Activated CD4-positive, alpha-beta T cell treated with anti-CD3 and anti-CD28 coated beads, Interleukin-2, amount 10 ng/mL, durations not matched to agents 24 days and 14 days (primary cell): ENCODE measurements at regions not wholly inside any gene's neighbourhood (a gene's known extent, or its start where the extent isn't known, plus 50 kb on each side); places are given as distances from the start of the nearest gene placed in this dataset.

Experiments used
- DNase-seq: peaks from one replicate; pipeline ENCODE4 v3.0.0; 2022
- H3K27ac Mint-ChIP-seq: one replicate; pipeline ENCODE4 v1.8.0; 2022; ENCODE audit warnings: mild to moderate bottlenecking, mixed read lengths
- H3K27me3 Mint-ChIP-seq: one replicate; pipeline ENCODE4 v1.8.0; 2022; ENCODE audit warnings: mixed read lengths
- H3K36me3 Mint-ChIP-seq: one replicate; pipeline ENCODE4 v1.8.0; 2022; ENCODE audit warnings: low read depth, mild to moderate bottlenecking, mixed read lengths
- H3K4me1 Mint-ChIP-seq: one replicate; pipeline ENCODE4 v1.8.0; 2021; ENCODE audit warnings: mixed read lengths
- H3K4me3 Mint-ChIP-seq: one replicate; pipeline ENCODE4 v1.8.0; 2022; ENCODE audit warnings: mild to moderate bottlenecking, moderate library complexity, mixed read lengths
- H3K9me3 Mint-ChIP-seq: one replicate; pipeline ENCODE4 v1.8.0; 2021; ENCODE audit warnings: mixed read lengths
- intact Hi-C: fragments of 100-400 bp; cut with micrococcal nuclease; formaldehyde crosslinking; loops from one replicate; pipeline ENCODE4 v1.15.1; 2023

DNA sequence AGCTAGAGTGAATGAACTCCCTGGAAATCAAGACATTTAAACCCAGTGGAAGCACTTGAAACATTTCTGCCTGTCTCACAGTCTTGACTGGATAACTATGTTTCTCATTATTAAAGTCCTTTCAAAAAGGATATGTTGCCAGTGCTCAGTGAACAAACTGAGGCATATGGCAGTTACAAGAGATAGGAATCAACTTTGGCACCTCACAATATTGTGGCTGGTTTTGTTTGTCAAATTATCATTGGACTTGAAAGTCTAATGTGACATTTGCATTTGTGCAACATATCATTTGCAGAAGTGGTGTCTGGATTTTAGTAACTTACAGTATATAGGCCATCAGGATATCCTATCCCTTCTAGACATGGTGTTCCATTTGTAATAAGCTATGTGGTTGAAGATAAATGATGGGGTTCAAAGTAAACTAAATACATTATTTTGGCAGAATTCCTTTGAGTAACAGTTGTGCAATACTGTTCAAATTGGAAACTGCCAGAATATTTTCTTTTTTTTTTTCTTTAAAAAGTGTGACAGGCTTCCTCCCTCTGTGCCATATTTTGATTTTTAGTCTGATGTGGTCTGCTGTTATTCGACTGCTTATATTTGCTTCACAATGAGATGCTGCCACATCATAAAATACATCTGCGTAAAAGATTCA is 927.7 kb downstream of the FLRT2 start:
- no peak overlapping the region for H3K4me3 Mint-ChIP-seq
- H3K4me1 Mint-ChIP-seq = no peaks in the 10 kb centered on the region

DNA sequence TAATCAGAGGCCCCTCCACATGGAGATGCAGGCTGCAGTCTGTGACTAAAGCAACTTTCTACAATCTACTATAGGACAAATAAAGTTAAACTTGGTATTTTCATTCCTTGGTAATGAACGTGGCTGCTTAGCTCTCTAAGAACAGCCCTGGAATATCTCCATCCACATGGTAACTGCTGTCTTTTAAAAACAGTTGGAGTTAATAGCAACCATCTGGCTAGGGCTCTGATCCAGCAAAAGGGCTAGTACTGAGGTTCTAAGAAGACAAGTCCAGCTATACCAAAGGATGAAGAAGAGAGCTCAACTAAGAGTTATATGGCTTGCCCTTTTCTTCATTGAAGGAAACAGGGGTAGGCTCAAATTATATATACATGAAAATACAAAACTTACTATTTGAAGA is 920.1 kb downstream of the FLRT2 start:
- Mint-ChIP-seq H3K9me3 (no peaks in the 10 kb centered on the region), H3K4me1 (no peaks in the 10 kb centered on the region), H3K4me3 (no peak overlapping the region), H3K27ac (no peak overlapping the region), H3K36me3 (no peaks in the 10 kb centered on the region), H3K27me3 (no peaks in the 10 kb centered on the region)
- intact Hi-C loops = no loop called here
- no peak for DNase-seq

More for the DNA sequence above, 927.7 kb downstream of the FLRT2 start:
- H3K27me3 Mint-ChIP-seq = no peaks in the 10 kb centered on the region
- intact Hi-C loops = no loop called here
- H3K27ac Mint-ChIP-seq = no peak overlapping the region
- H3K9me3 Mint-ChIP-seq = no peaks in the 10 kb centered on the region
- no peaks in the 10 kb centered on the region for H3K36me3 Mint-ChIP-seq
- DNase-seq = no peak

DNA sequence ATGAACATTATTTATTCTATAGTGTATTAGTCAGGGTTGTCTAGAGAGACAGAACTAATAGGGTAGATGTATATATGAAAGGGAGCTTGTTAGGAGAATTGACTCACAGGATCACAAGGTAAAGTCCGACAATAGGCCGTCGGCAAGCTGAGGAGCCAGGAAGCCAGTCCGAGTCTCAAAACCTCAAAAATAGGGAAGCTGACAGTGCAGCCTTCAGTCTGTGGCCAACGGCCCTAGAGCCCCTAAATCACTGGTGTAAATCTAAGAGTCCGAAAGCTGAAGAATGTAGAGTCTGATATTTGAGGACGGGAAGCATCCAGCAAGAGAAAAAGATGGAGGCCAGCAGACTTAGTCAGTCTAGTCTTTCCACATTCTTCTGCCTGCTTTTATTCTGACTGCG is 912.2 kb downstream of the FLRT2 start:
- intact Hi-C loops = no loop called here
- Mint-ChIP-seq H3K4me3 (no peak overlapping the region), H3K27me3 (no peaks in the 10 kb centered on the region), H3K36me3 (no peaks in the 10 kb centered on the region), H3K27ac (no peak overlapping the region), H3K4me1 (no peaks in the 10 kb centered on the region), H3K9me3 (no peaks in the 10 kb centered on the region)
- no peak for DNase-seq

DNA sequence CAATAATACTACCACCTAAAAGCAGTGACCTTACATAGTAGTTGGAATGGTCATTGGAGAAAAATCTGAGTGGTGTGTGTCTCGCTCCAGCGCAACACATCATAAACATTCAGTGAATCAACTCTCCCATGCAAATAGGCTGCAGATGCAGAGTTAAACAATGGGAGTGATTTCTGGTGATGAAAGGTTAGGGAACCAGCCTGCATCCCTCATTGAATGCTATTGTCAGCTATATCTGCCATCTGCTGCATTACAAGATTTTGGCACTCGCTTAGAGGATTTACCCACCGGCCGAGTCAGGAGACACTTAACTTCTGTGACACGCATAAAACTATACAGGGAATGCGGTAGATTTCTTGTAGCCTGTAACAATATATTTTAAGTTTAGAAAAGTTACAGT is 900.9 kb downstream of the FLRT2 start:
- no peaks in the 10 kb centered on the region for H3K9me3 Mint-ChIP-seq
- H3K4me3 Mint-ChIP-seq = no peak overlapping the region
- H3K4me1 Mint-ChIP-seq = no peaks in the 10 kb centered on the region
- no peaks in the 10 kb centered on the region for H3K27me3 Mint-ChIP-seq
- DNase-seq = no peak
- intact Hi-C loops = no loop called here
- H3K27ac Mint-ChIP-seq = no peak overlapping the region
- H3K36me3 Mint-ChIP-seq = no peaks in the 10 kb centered on the region

DNA sequence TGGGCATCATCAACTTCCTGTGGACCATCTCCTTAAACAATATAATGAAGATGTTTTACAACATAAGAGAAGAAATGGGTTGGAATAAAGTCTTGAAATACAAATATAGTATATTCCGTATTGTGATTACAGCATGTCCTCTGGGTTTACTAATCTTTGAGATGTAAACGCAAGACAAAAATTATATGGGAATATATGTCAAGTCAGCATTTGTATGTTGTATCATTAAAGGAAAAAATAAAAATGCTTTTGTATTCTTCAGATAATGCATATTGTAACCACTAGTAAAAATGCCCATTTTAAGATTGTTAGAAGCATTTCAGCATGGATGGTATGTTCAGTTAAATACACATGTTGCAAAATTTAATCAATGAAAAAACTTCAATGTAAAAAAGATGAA is 893.3 kb downstream of the FLRT2 start:
- H3K36me3 Mint-ChIP-seq = no peaks in the 10 kb centered on the region
- intact Hi-C loops = no loop called here
- H3K9me3 Mint-ChIP-seq = no peaks in the 10 kb centered on the region
- H3K4me3 Mint-ChIP-seq = no peak overlapping the region
- H3K27me3 Mint-ChIP-seq = no peaks in the 10 kb centered on the region
- no peaks in the 10 kb centered on the region for H3K4me1 Mint-ChIP-seq
- no peak for DNase-seq
- no peak overlapping the region for H3K27ac Mint-ChIP-seq

DNA sequence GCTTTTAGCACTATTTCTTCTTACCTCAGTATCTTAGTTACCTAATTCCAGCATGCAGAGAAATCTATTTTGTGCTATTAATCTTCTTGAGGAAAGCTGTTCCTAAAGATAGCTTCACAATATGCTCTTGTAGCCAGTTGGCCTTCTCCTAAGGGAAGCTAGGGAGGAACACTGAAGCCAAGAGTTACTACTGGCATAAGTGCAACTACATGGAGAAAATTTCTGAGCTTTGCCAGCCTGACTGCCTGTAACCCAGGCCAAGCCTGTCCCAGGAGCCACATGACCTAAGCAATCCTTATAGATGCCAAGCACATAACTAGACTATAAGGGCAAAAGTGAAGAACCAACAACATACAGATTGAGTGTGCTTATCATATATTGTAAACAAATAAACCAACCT is 890.2 kb downstream of the FLRT2 start:
- H3K4me1 Mint-ChIP-seq = no peaks in the 10 kb centered on the region
- H3K9me3 Mint-ChIP-seq = no peaks in the 10 kb centered on the region
- no peaks in the 10 kb centered on the region for H3K27me3 Mint-ChIP-seq
- DNase-seq = no peak
- no peak overlapping the region for H3K4me3 Mint-ChIP-seq
- intact Hi-C loops = no loop called here
- no peak overlapping the region for H3K27ac Mint-ChIP-seq
- H3K36me3 Mint-ChIP-seq = no peaks in the 10 kb centered on the region

DNA sequence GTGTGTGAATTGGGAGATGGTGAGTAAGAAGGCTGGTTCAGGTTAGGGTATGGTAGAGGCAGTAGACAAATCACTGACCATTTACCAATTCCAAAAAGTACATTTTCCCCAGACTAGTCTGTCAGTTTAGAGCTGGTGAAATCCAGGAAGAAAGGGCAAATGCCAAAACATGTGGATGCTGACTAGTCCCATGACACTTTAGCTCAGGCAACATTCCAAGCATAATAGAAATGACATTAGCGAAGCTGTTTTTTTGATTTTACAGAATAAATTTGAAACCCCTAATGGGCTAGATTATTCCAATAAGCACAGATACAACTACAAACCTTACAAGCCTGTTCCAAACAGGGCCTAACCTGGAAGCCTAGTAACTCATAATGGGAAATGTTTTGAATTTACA is 884.2 kb downstream of the FLRT2 start:
- no peaks in the 10 kb centered on the region for H3K36me3 Mint-ChIP-seq
- no peak overlapping the region for H3K4me3 Mint-ChIP-seq
- no peaks in the 10 kb centered on the region for H3K4me1 Mint-ChIP-seq
- no peak for DNase-seq
- no peaks in the 10 kb centered on the region for H3K9me3 Mint-ChIP-seq
- intact Hi-C loops = no loop called here
- H3K27me3 Mint-ChIP-seq = no peaks in the 10 kb centered on the region
- no peak overlapping the region for H3K27ac Mint-ChIP-seq

DNA sequence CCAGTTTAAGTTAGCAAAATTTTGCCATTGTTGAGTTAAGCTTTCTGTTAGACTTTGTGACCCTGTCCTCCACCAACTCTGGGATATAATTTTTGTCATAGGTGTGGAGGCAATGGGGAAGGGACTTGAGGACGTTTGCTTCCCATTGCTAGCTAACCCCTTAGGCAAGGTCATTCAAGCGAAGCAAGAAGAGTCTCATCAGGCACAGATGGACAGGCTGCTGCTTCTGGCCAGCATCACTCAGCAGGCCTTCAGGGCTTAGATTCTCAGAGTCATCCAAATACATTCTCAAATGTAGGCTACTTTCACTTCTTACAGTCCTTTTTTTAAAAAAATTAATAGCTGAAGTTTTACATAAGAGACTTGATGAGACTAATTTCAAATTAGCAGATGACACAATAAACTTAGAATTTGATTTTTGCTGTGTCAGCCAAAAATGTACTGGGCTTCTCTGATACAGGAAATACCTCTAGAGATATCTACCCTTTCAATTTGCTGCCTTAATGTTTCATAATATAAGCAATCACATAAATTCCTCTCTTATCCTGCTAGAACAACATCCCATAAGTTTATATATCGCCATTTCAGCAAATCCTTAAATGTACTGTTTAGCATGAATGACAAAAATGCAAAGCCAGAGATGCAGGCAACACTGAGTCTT is 875.2 kb downstream of the FLRT2 start:
- Mint-ChIP-seq H3K4me3 (no peak overlapping the region), H3K9me3 (no peaks in the 10 kb centered on the region), H3K36me3 (no peaks in the 10 kb centered on the region), H3K27ac (no peak overlapping the region), H3K4me1 (no peaks in the 10 kb centered on the region), H3K27me3 (no peaks in the 10 kb centered on the region)
- no peak for DNase-seq
- intact Hi-C loops = no loop called here

DNA sequence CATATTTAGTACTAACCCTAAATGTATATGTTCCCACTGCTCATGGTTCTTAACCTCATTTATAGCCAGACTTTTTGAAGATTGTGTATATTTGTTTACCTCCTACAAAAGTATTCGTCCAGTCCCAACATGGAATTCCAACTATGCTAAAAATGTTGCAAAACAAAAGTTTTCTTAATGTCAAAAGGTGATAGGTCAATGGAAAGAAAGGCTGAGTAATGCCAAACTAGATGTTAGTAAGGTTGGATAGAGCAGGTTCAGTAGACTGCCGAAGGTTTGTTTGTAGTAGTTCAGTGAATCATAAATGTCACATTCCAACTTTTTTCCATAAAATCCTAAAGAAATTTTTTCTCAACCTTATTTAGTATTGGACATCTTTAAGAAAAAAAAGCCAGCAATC is 874.5 kb downstream of the FLRT2 start:
- intact Hi-C loops = no loop called here
- Mint-ChIP-seq H3K4me1 (no peaks in the 10 kb centered on the region), H3K27ac (no peak overlapping the region)

DNA sequence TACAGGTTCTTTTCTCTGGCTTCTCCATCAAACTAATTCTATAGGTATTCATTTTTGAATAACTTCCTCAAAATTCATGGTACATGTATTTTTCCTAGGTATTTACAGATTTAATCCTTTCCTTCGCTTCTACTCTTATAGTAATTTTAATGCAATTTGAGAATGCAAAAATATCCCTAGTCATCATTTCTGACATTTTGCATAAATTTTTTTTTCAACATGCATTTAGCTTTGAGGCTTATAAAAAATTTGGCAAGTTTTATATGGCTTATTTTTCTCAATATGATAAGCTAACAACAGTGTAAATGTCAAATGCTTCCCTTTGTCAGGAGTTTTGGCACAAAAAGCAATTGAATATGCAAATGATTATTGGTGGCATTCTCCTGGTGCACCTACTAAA is 872.6 kb downstream of the FLRT2 start:
- H3K27me3 Mint-ChIP-seq = no peaks in the 10 kb centered on the region

More for the DNA sequence above, 874.5 kb downstream of the FLRT2 start:
- no peaks in the 10 kb centered on the region for H3K9me3 Mint-ChIP-seq
- H3K36me3 Mint-ChIP-seq = no peaks in the 10 kb centered on the region
- no peaks in the 10 kb centered on the region for H3K27me3 Mint-ChIP-seq
- H3K4me3 Mint-ChIP-seq = no peak overlapping the region
- no peak for DNase-seq

DNA sequence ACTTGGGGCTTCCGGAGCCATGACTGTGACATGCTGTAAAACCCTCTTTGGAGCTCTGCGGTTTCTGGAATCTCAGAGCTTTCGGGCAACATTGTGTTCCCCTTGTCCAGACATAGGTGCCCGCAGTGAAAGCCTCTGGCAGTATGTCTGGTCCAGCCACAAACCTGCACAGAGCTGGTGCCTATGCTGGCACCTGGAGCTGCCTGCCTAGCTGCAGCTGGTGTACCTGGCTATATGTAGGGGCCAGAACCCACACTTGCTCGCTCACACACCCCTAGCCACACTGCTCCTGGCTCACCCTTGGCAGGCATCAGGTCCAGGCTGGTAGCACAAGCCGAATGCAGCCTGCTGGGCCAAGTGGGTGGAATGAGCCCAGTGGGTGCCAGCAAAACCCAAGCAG is 861.1 kb downstream of the FLRT2 start:
- Mint-ChIP-seq H3K27ac (no peak overlapping the region), H3K27me3 (no peaks in the 10 kb centered on the region), H3K4me1 (no peaks in the 10 kb centered on the region), H3K36me3 (no peaks in the 10 kb centered on the region), H3K4me3 (no peak overlapping the region), H3K9me3 (peaks cover 7% of the 10 kb centered on the region)
- DNase-seq = no peak
- intact Hi-C loops = no loop called here

More for the DNA sequence above, 872.6 kb downstream of the FLRT2 start:
- H3K9me3 Mint-ChIP-seq = no peaks in the 10 kb centered on the region
- no peaks in the 10 kb centered on the region for H3K4me1 Mint-ChIP-seq
- intact Hi-C loops = no loop called here
- no peaks in the 10 kb centered on the region for H3K36me3 Mint-ChIP-seq
- H3K4me3 Mint-ChIP-seq = no peak overlapping the region
- H3K27ac Mint-ChIP-seq = no peak overlapping the region
- DNase-seq = no peak

DNA sequence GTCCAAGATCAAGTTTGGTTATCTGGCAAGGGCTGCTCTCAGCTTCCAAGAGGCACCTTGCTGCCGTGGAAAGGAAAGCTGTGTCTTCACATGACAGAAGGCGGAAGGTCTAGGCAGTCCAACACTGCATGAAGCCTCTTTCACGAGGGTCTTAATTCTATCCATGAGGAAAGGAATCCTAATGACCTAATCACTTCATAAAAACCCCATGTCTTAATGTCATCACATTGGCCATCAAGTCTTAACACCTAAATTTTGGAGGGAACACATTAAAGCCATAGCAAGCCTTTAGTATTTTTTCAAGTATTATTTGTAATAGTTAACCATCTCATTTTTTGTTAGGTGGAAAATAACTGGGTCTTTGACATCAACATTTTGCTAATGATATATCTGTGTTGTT is 858.3 kb downstream of the FLRT2 start:
- no peak for DNase-seq
- Mint-ChIP-seq H3K27ac (no peak overlapping the region), H3K4me1 (no peaks in the 10 kb centered on the region), H3K36me3 (no peaks in the 10 kb centered on the region), H3K27me3 (no peaks in the 10 kb centered on the region), H3K4me3 (no peak overlapping the region), H3K9me3 (peaks cover 5% of the 10 kb centered on the region)
- intact Hi-C loops = no loop called here

DNA sequence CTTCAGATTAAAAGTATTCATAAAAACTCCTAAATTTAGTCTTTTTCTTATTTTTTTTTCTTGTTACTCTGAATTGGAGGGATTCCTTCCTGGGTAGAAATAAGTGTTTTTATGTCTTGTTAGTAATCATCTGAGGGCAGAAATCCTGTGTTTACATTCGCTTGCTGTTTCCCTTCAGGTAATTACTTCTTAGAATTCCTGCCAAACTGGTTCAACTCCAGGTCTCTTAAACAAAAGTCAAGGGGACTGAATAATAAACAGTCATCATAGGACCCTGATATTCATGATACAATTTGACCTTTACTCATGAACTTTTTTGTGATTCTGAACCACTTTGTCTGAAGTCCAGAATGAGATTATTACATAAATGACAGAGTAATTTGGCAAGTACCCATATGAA is 843.9 kb downstream of the FLRT2 start:
- no peaks in the 10 kb centered on the region for H3K36me3 Mint-ChIP-seq
- H3K4me1 Mint-ChIP-seq = no peaks in the 10 kb centered on the region
- intact Hi-C loops = no loop called here
- no peak for DNase-seq
- H3K4me3 Mint-ChIP-seq = no peak overlapping the region
- H3K27ac Mint-ChIP-seq = no peak overlapping the region
- H3K9me3 Mint-ChIP-seq = peaks cover 4% of the 10 kb centered on the region
- H3K27me3 Mint-ChIP-seq = no peaks in the 10 kb centered on the region

DNA sequence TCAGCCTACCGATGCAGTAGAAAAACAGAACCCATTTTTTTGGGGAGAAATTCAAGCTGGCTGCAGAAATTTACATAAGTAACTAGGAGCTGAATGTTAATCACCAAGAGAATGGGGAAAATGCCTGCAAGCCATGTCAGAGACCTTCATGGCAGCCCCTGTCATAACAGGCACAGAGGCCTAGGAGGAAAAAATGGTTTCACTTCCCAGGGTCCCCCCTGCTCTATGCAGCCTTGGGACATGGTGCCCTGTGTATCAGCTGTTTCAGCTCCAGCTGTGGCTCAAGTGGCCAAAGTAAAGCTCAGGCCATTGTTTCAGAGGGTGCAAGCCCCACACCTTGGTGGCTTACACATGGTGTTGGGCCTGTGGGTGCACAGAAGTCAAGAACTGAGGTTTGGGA is 842.5 kb downstream of the FLRT2 start:
- Mint-ChIP-seq H3K27me3 (no peaks in the 10 kb centered on the region), H3K4me1 (no peaks in the 10 kb centered on the region), H3K4me3 (no peak overlapping the region), H3K36me3 (no peaks in the 10 kb centered on the region), H3K9me3 (peaks cover 4% of the 10 kb centered on the region), H3K27ac (no peak overlapping the region)
- DNase-seq = no peak
- intact Hi-C loops = no loop called here

DNA sequence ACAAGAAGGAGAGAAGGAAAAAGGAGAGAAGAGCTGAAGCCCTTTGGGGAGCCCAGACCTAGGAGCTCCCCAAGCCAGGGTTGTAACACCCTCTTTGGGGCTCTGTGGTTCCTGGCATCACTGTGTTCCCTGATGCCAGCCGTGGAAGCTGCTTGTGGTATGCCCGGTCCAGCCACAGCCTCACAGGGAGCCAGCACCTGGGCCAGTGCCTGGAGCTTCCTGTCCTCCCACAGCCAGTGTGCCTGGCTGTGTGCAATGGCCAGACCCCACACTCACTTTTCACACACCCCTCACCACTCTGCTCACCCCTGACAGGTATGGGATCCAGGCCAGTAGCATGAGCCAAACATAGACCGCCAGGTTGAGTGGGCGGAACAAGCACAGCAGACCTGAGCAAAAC is 834.7 kb downstream of the FLRT2 start:
- H3K4me1 Mint-ChIP-seq = no peaks in the 10 kb centered on the region
- H3K4me3 Mint-ChIP-seq = no peak overlapping the region
- peaks cover 7% of the 10 kb centered on the region for H3K9me3 Mint-ChIP-seq
- H3K36me3 Mint-ChIP-seq = no peaks in the 10 kb centered on the region
- DNase-seq = no peak
- intact Hi-C loops = no loop called here
- no peak overlapping the region for H3K27ac Mint-ChIP-seq
- H3K27me3 Mint-ChIP-seq = no peaks in the 10 kb centered on the region
